GM18907 (cell line): ENCODE measurements at regions not wholly inside any gene's neighbourhood (a gene's known extent, or its start where the extent isn't known, plus 50 kb on each side); places are given as distances from the start of the nearest gene placed in this dataset.

Experiments
- ATAC-seq: cut with Tn5 transposase; IDR thresholded peaks from one replicate; pipeline ENCODE4 v1.9.1; 2021; ENCODE audit warnings: mild to moderate bottlenecking, moderate library complexity; ENCODE audit not compliant: unreplicated experiment

DNA sequence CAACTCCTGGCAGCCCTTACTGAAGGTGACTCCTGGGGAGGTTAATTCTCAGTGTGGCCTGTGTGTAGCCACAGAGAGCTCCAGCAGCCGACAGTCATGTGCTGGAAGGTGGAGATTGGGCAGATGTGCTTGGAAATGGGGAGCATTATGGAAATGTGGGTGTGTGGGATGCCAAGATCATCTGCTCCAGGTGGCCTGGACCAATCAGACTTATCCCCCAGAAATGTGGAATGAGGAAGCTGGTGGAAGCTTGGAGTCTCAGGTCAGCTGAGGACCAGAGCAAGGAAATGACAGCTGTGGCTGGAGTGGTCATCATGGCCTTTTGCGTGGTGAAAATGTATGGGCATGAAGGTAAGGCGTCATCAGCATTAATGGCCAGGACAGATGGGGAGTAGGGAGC is 234.0 kb downstream of the MIAT start:
- ATAC-seq = no peak

DNA sequence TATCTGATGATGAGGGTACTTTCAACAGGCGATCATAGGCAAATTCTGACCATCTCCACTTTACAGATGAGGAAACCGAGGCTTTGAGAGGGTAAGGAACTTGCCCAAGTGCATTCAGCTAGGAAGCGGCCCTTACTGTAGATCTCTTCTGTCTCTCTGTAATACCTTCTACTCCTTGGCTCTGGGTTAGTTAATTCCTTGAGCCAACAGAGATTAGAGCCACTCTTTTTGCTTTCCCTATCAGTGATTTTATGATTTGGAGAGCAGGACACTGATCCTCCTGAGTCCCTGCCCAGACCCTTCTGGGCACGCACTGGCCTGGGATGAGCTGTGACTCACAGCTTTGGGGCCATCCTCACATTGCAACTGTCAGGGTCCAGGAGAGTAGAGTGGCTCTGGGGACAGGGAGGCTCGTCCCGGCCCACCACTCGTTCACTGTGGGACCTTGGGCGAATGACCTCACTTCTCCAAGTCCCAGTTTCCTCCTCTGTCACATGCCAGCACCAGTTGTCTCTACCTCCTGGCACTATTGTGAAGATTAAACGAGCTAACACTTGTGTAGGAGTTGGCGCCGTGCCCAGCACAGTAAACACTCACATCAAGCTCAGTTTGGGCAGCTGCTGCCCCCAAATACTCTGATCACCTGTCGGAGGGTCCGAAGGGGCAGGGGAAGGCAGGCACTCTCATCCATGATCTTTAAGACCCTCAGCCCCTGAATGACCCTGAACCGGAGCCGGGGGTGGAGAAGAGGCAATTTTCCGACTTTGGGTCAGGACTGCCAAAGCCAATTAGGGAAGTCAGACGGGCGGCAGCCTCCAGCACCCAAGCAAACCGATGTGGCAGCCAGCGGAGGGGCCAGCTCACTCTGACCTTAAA is 235.0 kb downstream of the MIAT start:
- no peak for ATAC-seq

DNA sequence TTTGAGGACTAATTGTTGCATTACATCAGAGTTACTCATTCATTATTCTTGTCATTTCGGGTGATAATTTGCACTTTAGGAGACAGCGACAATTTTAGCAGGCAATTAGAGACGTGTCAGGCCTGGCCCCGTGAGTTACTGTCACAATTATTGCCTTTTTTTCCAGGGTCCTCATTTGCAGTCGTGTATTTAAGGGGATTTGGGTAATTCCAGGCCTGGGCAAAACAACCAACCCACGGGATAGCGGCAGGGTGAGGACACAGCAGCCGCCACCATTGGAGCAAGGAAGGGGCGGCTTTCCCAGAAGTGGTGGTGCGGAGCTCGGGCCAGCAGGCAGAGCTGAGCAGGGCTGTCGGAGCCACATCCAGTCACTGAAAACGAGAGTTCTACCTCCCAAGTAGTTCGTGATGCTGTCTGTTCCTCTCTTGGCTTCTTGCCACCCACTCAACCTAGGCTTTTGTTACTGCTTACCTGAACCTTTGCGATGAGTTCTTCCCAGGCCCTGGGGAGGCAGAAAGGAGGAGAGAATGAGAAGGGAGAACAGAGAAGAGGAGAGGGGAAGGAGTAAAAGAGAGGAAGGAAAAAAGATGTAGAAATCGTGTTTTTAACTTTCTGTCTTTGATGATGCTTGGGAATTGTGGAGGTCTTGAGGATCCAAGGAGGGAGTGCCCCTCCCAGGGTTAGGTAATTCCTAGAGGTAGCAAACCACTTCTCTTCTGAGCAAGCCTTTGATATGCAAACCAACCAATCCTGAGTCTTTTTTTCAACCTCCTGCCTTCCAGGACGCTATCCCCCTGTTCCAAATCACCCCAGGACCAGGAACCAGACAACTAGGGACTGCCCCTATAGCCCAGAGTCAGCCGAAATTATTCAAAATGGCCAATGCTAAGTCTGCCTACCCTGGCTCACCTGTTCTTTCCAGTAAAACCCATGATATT is 236.1 kb downstream of the MIAT start:
- no peak for ATAC-seq

DNA sequence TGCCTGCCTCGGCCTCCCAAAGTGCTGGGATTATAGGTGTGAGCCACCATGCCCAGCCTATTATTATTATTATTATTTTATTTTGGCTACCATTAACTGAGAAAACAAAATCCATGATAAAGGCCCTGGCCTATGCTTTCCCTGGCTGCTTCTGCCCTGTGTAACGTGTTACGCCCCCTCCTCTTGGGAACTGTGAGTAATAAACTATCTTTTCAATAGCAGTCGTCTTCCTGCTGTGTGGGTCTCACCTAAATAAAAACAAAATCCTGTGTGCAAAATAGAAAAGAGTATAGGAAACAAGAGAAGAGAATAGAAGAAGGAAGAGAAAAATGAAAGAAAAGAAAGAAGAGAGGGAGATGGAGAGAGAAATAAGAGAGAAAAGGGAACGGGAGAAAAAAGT is 237.0 kb downstream of the MIAT start:
- no peak for ATAC-seq

DNA sequence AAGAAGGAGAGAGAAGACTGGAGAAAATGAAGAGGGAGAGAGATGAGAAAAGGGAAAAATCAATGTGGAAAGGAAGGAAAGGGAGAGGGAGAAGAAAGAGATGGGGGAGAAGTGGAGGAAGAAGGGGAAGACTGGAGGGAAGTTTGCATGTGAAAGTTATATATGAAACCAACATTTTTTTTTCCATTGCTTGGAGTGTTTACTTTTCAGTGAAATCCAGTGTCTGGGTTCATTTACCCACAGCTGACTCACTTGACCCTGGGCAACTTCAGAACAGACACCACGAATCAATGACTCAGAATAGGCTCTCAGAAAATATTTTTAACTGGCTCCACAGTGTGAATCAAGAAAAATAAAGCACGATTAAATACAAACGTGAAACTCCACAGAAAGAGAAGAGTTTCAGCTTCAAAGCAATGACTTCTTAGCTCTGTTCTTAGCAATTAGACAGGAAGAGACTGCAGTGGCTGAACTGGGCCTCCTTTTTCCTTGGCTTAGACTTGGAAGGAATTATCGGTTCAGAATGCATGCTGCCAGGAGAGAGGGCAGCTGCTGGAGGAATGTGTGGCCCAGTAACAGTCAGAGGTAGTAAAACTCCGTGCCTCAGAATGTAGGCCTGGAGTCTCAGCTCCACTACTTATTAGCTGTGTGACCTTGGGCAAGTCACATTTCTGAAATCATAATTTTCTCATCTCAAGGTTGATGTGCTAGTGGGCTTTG is 237.5 kb downstream of the MIAT start:
- ATAC-seq = no peak

DNA sequence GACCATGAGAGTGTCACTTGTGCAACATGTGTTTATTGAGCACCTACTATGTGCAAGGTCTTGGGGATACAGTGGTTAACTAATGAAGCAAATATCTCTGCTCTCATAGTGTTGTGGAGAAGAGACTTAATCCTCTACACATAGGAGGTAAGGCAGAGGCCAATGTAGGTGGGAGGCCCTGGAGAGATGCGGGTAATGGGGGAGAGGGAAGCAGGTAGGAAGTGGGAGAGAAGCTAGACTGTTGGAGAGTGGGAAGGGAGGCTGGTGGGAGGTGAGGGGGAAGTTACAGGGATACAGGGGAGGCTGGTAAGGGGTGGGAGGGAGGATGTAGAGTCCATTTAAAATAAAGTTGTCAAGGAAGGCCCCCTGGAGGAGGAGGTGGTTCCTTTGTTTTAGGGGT is 240.0 kb downstream of the MIAT start:
- ATAC-seq = no peak

DNA sequence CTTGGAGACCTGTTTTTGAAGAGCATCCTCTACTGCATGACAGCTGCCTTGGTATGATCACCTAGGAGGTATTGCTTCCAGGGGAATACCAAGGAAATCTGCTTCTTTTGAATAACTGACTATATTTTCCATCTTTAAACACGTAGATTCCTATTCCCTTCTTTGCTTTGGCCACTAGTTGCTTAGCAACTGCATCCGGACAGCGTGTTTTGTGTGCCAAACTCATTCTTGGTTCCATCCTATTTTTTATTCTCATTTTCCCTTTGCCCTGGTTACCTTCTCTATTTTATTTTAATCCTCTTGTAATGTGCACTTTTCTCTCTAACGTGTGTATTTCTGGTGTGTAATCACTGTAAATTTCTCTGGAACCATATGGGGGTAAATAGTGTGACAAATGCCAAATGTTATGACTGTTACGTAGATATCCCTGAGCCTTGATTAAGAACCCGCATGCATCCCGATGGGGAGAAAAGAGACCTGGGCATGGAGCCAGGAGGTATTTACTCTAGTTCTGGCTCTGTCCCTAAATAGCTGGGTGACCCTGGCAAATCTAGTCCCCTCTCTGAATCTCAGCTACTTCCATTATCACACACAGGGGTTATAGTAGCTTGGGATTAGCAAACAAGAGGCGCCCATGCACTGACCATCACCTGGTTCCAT is 241.7 kb downstream of the MIAT start:
- no peak for ATAC-seq

DNA sequence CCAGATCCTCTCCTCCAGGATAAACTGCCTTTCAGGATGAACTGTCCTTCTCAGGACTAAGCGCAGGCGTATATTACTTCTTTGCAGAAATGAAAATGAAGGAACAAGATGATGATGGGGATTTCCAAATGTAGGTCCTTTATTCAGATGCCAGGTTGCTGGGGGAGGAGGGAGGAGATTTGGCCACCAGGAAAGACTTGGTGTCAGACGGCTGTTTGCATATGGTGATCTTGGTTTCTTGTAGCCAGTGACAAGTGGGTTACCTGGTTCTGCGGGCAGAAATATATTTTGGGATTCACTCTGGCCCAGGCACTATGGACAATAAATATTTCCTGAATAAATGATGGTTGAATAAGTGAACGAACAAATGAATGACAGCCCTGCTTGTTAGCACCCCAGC is 243.4 kb downstream of the MIAT start:
- ATAC-seq = no peak

DNA sequence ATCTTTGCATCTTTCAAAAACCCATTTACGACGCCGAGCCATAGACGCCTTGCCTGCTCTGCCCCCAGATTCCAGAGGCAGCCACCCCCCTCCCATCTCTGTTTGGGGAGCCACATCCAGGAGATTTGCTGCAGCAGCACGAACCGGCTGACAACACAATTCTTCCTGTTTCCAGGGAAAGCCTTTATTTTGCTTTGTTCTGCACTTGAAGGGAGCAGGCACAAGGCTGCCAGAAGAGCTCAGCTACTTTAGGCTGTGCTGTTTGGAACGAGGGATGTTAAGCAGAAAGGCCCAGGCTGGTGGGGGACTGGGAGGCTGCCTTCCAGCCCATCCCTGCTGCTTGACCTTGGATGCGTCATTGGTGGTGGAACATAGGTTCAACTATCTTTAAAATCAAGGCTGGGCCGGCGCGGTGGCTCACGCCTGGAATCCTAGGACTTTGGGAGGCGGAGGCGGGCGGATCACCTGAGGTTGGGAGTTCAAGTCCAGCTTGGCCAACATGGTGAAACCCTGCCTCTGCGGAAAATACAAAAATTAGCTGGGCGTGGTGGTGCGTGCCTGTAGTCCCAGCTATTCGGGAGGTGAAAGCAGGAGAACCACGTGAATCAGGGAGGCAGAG is 243.9 kb downstream of the MIAT start:
- no peak for ATAC-seq

DNA sequence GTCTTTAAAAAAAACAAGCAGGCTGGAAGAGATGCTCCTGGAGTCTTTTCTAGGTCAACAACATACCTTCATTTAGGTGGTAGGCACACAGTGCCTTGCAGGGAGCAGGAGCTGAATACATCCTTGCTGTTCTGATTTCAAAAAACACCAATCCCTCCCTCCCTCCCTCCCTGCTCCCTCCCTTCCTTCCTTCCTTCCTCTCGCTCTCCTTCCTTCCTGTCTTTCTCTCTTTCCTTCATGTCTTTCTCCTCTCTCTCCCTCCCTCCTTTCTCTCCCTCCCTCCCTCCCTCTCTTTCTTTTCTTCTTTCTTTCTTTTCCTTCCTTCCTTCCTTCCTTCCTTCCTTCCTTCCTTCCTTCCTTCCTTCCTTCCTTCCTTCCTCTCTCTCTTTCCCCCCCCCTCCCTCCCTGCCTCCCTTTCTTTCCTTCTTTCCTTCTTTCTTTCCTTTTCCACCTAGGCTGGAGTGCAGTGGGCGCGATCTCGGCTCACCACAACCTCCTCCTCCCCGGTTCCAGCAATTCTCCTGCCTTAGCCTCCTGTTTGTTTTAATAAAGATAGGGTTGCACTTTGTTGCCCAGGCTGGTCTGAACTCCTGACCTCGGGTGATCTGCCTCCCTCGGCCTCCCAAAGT is 245.1 kb downstream of the MIAT start:
- ATAC-seq = no peak

DNA sequence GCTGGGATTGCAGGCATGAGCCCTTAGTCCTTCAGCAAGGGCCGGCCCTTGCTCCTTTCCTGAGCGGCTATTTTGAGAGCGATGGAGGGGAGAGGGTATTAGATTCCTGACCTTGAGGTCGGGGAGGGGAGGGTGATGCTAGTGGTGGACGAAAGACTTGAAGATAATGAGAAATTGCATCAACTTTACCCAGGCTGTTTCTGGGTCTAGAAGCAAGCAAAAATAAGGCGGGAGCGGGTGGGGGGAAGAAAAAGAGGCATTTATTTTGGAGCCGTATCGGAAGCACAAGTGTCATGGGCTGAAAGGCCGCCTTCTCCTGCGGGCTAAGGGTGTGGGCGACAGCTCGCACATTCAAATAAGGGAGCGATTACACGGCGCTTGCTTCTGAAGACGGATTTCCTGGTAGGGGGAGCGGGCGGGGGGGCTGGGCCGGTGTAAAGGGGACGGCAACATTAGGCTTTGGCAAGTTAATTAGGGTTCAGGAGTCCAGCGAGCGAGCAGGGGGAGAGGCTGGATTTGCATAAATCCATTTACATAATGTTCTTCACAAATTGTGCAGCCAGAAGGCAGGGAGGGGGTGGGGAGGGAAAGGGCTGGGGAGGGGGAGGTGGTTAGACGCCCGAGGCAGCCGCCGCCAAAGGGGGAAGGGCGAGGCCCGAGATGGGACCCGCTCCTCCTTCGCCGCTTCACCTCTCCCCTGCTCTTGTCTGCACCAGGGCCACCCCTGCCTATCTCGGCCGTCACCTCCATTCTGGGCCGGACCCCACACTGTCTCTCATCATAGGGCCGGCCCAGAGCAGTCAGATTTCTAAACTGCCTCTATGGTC is 245.9 kb downstream of the MIAT start:
- ATAC-seq = no peak

DNA sequence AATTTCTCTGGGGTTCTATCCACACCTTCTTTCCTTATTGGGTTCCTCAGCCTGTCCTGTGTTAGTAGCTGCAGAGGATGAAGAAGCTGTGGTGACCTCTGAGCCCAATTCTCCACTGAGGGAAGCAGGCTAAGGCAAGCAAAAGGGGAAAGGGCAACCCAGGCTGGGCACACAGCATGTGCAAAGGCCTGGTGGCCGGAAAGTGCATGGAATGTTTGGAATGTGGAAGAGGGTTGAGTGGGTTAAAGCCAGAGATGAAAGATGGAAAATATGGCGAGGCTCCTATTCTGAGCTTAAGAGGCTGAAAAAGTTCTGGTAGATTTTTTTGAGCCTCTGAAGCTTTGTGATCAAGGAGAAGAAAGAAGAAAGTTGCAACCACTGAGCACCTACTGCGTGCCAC is 247.1 kb downstream of the MIAT start:
- ATAC-seq = no peak

DNA sequence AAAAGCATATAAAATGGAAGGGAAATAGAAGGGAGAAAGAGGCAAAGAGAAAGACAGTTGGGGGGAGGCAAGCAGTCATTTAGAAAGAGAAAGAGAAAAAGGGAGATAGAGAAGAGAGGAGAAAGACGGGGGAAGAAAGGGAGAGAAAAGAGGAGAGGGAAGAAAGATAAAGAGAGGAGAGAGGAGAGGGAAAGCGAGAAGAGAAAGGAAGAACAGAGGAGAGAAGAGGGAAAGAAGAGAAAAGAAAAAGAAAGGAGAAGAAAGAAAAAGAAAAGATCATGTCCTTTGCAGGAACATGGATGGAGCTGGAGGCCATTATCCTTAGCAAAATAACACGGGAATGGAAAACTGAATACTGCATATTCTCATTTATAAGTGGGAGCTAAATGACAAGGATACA is 247.7 kb downstream of the MIAT start:
- no peak for ATAC-seq

DNA sequence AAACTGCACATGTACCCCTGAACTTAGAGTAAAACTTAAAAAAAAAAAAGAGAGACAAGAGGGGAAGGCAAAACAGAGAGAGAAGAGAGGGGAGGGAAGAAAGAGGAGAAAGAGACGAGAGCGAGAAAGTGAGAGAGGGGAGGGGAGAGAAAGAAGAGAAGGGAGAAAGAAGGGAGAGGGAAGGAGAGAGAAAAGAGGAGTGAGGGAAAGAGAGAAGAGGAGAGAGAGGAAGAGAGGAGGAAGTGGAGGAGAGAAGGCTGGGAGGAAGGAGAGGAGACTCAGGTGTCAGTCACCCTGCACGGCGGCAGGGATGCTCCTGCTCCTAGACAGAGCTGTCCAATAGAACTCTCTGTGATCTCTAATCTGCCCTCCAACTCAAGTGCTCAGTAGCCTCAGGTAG is 248.3 kb downstream of the MIAT start:
- ATAC-seq = no peak

DNA sequence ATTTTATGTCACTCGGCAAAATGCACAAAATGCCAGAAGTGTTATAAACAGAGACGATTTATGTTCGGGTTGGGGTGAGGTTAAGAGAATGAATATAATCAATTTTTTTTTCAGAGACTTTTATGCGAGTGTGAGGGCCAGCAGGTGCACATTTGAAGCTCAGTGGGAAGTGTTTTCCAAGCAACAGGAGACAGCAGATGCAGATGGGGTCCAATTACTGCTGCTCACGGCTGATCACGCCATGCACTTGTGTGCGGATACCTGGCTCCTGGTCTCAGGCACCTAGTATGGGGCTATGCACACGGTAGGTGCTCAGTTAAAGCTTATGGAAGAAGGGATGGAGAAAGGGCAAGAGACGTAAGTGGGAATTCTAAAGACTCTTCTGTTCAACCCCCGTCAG is 249.1 kb downstream of the MIAT start:
- ATAC-seq = no peak

DNA sequence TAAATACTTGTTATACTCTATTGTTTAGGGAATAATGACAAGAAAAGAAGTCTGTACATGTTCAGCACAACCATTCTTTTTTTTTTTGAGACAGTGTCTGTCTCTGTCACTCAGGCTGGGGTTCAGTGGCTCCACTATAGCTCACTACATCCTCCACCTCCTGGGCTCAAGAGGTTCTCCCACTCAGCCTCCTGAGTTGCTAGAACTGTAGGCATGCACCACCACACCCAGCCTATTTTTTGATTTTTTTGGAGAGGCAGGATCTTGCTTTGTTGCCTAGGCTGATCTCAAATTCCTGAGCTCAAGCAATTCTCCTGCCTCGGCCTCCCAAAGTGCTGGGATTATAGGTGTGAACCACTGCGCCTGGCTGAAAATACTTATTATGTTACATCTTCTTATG is 250.0 kb downstream of the MIAT start:
- ATAC-seq = no peak

DNA sequence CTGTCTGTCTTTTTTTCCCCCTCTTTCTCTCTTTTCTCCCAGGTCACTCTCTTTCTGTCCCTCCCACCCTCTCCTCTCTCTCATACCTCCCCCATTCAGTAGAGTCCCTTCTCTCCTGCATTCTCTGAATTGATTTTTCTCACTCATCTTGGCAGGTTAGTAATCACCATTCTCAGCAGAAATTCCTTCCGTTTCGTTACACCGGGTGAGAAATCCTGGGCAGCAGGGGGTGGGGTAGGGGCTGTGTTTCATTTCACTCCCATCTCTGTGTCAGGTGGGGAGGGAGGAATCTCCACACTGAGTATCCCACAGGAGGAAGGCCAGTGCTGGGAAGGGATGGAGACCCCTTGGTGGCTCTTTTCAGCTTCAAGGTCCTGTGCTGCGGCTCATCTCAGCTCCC is 253.5 kb downstream of the MIAT start:
- ATAC-seq = no peak

DNA sequence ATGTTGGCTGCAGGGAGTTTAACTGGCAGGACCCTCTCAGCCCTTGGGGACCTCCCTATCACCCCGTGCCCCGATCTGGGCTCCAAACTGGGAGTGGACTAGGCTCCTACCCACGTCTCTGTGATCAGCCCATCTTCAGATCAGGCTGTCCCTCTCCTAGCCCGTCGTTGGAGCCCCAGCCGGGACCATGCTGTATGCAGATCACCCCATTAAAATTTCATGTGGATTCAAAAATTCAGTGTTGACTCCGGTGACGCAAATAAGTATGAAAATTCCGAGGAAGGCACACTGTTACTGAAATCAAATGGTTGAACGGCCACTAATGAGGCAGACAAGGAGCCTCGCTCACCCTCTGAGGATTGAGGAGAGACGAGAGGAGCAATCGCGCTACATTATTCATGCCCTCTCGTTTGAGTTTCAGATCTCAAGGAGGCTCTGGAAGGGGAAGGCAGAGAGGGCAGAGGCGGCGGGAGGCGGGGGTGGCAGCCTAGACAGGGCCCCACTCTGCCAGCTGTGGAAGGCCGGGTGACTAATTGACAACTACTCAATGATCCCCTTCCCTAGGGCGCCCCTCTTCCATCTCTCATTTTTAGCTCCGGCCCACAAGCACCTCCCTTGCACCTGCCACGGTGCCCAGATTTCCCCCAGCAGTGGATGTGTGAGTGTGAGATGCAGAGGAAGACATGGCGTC is 255.4 kb downstream of the MIAT start:
- ATAC-seq = no peak
